DMS79 (cell line): ENCODE measurements at regions not wholly inside any gene's neighbourhood (a gene's known extent, or its start where the extent isn't known, plus 50 kb on each side); places are given as distances from the start of the nearest gene placed in this dataset.
"Not testable (repeated sequence)": the region's sequence is repeated elsewhere in the genome, so short reads cannot be mapped to it uniquely, and the experiment has no call there.

Experiments
- DNase-seq: peaks from one replicate; lab custom pipeline; 2025; lab: John Stamatoyannopoulos, UW

DNA sequence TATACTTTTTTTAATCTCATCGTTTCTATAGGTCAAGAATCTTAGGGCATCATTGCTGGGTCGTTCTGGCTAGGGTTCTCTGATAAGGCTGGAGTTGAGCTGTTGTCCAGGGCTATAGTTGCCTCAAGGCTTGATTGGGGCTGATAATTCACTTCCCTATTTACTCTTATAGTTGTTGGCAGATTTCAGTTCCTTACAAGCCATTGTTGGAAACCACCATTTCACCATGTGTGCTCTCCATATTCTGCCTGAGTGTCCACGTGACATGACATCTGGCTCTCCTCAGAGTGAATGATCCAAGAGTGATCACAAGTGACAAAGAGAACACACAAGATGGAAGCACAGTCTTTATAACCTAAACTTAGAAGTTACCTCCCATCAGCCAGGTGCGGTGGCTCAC, 852.2 kb downstream of the EFNA5 start:
- no peak for DNase-seq

DNA sequence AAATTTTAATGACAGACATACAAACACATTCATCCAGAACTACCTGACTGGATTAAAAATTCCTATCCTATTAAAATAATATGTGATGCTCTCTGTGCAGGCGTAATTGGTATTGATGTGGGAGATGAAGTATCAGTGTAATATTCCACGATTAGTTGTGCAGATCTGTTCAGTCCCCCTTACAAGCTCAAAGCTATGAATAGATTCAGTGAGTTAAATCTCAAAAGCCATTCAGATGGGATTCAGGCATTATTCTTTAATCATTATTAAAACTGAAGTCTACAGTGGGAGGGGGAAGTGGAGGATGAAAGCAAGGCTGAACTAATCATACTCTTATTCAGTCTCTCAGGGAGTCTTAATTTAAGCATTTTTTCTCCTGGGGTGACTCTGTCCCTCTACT, 855.8 kb downstream of the EFNA5 start:
- no peak for DNase-seq

DNA sequence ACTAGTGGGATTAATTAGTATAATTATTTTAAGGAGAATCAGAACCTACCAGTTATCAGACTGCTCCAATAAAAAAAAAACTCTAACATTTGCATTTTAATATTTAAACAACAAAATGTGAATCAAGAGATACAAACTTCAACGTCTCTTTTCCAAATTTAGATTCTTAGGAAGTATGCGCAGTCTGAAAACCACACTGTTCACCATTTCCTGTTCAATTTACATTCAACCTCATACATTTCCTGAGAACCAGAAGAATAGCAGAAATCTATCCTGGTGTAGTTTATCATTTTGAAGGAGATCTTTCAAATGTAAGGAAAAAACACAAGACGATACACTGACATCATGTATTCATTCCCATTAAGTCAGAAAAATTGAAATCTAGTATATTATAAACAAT, 869.2 kb downstream of the EFNA5 start:
- DNase-seq, result no peak

DNA sequence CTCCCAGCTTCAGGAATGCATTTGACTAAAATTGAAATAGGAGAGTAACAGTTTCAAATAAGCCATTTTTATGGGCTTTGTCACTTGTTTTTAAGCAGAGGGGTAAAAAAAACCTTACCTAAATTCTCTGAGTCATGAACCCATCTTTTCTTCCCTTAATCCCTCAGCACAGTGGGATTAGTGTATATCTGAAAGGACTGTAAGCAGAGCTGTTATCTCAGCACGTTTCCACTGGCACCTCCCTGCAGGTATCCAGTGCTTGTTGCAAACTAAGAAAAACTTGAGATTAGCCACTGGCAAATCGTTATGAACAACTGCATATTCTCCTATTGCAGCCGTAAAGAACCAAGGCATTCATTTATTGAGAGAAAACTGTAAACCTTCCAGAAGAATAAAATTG, 872.7 kb downstream of the EFNA5 start:
- no peak for DNase-seq

DNA sequence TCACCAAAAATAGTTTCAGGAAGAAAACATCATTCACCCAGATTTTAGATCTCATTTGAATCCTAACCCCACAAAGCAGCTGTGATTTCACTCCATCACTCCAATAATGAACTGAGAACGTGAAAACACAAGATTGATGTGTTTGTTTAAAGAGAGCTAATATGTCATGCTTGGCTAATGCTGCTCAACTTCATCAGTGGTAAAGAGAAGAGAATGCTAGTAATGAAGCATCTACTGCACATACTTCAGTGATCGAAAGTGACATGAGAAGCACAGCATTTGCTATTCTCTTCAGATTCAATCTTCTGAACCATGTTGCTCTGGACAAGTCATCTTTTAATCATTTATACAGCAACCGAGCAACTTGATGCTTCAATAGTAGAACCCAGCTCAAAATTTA, 874.7 kb downstream of the EFNA5 start:
- no peak for DNase-seq

DNA sequence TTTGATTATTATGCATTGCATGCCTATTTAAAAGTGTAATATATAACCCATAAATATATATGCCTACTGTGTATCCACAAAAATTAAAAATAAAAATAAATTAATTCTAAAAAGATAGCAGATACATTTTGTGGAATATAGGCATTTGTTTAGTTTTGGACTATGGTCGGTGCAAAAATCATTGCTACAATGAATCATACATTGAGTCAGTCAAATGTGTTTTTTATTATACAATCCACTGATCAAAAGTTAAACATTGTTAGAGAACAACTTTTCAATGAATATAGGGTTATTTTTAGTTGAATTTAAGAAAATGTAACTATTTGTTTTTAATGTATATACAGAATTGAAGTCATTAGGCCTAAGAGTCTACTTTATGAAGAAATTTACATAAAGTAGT, 885.9 kb downstream of the EFNA5 start:
- no peak for DNase-seq

DNA sequence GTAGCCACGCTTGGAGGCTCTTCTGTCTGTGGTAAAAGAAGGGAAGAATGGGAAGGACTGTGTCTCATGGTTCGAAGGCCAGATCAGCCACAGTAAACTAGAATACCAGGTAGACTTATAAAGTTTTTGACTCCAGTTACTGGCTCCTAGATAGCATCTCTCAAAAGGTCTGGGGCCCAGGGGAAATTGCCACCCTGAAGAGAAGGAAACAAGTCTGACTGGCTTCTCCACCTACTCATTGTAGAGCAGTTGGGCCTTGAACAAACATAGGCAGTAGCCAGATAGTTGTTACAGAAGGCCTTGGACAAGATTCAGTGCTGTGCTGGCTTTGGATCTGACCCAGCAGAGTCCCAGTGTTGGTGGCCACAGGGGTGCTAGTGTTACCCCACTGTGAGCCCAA, 890.4 kb downstream of the EFNA5 start:
- no peak for DNase-seq

DNA sequence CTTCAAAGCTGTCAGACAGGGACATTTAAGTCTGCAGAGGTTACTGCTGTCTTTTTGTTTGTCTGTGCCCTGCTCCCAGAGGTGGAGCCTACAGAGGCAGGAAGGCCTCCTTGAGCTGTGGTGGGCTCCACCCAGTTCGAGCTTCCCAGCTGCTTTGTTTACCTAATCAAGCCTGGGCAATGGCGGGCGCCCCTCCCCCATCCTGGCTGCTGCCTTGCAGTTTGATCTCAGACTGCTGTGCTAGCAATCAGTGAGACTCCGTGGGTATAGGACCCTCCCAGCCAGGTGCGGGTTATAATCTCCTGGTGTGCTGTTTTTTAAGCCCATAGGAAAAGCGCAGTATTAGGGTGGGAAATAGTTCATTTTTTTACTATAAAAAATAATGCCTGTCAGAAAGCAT, 894.2 kb downstream of the EFNA5 start:
- not testable (repeated sequence) for DNase-seq

DNA sequence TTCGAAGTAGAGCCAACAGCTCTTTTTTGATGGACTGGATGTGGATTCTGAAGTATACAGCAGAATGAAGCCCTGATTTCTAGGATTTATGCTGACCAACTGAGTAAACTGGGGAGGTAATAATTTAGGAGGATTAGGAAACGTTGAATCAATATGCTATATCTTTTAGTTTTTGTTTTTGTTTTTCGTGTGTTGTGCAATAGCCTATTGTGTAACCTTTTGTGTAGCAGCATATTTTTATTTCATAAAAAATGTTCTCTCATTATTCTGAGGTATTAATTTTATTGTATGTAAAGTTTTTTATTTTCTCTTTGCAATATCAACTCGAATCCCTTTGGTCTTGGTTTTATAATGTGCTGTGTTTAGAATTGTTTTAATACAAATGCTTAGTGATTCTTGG, 902.3 kb downstream of the EFNA5 start:
- DNase-seq, result no peak

DNA sequence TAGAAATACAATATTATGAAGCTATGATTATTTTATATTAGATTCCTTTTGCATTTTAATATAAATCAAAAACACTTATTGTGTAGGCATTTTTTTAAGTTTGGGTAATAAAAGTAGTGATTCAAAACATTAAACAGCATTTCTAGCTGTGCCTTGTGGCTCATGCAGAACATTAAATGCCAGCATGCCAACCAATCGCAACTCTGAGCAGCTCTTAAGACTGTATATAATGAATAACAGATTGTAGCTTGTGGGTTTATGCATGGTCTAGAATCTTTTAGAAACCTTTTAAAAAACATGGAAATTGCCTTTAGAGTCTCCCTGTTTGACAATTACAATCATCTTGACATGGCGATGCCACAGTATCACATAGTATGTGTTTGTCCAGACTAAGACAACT, 903.8 kb downstream of the EFNA5 start:
- DNase-seq, result no peak

DNA sequence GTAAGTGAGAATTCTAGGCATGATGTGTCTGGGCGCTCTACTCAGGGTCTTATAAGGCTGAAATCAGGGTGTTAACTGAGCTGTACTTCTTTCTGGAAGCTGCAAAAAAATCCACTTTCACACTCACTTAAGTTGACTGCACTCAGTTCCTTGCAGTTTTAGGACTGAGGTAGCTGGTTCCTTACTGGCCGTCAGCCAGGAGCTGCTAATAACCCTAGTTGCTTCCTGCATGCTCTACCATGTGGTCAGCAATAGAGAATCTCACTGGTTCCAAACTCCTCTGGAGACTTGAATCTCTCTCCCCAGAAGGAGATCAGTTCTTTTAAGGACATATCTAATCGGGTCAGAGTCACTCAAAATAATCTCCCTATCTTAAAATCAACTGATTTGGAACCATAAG, 911.2 kb downstream of the EFNA5 start:
- no peak for DNase-seq

DNA sequence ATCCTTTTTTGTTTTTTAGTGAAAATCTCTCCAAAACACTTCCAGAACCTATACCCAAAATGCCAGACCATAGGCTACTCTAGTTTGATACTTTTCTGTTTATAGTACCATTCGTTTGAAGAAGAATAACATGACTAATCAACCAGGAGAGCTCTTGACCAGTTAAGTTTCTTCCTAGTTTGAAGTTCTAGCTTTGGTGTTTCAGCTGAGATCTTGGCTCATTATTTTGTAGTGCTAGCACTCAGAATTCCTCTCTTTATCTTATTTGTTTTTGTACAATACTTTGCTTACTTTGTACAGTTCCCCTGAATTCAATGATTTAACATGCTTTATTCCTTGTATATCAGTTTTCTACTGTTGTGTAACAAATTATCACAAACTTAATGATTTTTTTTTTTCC, 911.6 kb downstream of the EFNA5 start:
- no peak for DNase-seq

DNA sequence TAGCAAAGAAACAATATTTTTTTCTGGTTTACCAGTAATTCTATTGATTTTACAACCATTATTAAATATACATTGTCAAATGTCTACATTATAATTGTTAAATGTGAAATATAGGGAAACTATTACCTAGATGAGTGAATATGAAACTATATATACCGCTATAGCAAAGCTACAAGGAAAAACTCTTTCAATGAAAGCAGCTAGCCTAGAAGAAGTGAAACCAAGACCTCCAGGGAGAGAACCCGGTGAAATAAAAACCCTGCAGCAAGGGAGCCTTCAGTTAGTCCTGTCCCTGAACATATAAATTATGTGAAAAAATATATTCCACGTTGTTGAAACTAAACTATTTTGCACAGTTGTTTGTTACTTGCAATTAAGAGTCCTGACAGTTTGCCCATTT, 913.1 kb downstream of the EFNA5 start:
- DNase-seq, result no peak

DNA sequence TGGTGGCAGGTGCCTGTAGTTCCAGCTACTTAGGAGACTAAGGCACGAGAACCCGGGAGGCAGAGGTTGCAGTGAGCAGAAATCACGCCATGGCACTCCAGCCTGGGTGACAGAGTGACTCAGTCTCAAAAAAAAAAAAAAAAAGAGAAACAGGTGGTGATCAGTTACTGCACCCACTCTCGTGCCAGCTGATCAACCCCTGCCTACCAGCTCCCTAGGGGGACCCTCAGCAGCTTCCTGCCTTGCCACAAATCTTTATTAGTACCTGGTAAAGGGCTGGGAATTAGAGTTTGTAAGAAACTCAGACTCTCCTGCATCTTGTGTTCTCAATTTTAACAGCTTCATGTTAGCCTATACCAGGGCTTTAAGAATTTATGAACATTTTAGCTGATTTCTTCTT, 914.9 kb downstream of the EFNA5 start:
- no peak for DNase-seq

DNA sequence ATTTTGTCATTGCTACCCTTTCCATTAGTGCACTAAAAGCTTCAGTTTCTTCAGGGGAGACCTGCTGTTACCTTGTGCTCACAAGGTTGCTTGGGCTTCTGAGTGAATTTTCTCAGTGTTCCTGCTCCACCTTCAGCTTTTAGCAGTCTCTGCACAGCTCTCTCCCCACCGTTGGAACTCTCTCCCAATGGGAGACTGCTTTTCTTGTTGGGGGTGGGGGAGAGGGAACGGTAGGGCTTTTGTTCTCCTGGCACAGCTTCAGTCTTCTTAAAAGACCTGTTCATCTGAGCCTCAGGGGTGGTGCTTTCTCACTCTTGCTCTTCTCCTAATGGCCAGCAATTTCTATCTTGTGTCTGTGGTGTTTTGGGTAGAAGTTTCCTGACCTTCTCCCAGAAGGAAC, 915.7 kb downstream of the EFNA5 start:
- DNase-seq, result no peak

DNA sequence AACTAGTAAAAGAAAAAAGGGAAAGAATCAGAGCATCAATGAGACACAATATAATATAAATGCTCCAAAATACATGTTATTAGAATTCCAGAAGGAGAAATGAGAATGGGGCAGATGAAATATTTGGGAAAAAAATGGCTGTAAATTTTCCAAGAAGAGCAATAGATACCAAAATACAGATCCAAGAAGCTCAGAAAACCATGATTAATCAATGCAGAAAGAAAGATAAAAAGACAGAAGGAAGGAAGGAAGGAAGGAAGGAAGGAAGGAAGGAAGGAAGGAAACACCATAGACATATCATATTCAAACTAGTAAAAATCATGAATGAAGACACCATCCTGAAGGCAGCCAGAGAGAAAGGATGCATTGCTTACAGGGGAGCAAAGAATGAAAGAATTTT, 920.9 kb downstream of the EFNA5 start:
- DNase-seq, result no peak

DNA sequence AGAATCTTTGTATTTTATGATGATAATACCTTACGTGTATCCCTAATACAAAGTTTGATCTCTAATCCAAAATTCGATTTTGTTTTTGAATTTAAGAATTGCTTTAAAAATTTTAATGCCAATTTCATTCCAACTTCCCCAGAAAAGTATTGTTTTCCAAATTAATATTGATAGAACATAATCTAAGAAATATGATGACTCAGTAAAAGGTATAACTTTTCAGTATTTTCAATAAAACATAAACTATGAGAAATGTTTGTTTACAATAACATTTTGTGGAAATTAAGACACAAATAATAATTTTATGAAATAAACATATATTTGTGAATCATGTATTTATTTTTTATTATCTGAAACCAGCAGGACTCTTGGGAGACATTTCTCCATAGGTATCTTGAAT, 931.6 kb downstream of the EFNA5 start:
- no peak for DNase-seq

DNA sequence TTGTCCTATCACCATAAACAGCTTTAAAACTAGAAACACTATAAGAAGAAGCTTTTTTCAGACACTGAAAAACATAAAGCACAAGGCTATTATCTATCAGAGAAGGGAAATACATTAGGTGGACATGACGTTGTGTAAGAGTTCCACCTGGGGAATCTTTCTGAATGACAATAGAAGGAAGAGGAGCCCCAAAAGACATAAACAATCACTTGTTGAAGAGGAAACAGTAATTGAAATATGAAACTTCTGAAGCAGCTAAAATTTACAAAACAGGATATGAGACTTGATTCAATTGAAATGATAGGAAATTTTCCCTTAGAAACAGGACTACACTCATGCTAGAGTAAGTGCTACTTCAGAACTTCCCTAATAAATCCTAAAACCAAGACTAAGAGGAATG, 933.6 kb downstream of the EFNA5 start:
- DNase-seq, result no peak

DNA sequence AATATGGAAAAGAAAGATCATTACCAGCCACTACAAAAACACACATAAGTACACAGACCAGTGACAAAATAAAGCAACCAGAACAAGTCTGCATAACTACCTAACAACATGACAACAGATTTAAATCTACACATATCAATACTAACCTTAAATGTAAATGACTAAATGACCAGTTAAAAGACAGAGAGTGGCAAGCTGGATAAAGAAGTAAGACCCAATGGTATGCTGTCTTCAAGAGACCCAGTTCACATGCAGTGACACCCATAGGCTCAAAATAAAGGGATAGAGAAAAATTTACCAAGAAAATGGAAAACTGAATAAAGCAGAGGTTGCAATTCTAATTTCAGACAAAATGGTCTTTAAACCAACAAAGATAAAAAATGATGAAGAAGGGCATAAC, 938.1 kb downstream of the EFNA5 start:
- no peak for DNase-seq

DNA sequence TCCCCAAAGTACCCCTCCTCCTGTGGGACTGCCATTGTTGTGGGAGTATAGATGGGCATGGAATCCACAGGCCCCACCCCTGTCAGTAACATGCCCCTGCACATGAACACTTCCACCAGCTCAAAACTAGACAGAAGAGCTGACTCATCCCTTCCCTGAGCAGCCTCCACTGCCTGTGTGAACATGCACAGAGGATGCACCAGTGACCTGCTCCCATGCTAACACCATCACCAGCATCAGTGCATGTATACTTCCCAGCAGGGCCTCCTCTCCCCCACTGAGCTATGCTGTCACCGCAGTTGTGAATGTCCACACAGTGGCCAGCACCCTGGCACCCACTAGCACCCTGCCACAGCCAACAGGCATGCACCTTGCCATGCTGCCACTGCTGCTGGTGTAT, 939.8 kb downstream of the EFNA5 start:
- DNase-seq, result no peak

DNA sequence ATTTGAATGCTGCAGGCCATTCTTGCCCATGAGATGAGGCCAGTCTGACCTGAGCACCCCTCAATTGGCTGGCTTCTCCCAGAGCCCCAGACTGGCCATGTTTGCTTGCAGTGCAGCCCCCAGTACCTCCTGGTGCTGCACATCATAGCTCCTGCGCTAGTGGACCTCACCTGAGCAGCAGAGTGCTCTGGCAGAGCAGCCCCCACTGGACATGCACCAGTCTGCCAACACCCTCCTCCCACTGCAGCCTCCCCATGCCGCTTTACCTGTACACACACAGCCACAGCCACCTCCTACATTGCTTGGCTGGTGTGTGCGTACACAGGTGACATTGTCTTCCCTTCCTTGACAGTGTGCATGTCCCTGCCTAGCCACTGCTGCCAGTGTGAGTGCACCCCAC, 940.2 kb downstream of the EFNA5 start:
- no peak for DNase-seq

DNA sequence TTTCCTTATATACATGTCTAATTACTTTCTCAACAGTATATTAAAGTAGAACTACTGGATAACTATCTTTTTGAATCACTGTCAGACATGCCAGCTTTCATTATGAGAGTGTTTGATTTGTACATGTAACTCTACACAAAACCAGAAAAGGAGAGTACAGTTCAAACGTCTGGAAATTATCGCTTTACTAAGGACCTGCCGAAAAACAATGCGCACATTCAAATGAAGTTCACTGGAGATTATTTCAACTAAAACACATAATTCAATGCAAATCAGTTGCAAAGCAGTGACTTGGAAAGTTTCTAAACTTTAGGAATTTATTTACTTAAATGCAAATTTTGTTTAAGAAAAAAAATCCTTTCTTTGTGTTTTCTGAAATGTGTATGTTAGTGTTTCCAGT, 942.5 kb downstream of the EFNA5 start:
- DNase-seq, result no peak

DNA sequence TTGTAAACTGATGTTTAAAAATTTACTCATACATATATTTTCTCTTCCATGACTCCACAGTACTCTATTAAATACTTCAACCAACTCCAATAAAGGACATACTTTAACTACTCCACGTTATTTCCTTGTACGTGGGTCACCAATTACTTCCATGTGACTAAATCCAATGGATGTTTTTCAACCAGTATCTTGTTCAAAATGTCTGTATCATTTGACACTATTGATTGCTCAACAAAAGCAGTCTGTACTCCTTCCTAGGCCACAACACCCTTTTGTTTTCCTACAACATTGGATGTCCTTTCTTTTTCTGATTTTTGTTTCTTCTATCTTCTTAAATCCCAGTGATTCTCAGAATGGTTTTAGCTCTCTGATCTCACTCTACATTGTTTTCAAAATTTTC, 943.7 kb downstream of the EFNA5 start:
- DNase-seq, result no peak

DNA sequence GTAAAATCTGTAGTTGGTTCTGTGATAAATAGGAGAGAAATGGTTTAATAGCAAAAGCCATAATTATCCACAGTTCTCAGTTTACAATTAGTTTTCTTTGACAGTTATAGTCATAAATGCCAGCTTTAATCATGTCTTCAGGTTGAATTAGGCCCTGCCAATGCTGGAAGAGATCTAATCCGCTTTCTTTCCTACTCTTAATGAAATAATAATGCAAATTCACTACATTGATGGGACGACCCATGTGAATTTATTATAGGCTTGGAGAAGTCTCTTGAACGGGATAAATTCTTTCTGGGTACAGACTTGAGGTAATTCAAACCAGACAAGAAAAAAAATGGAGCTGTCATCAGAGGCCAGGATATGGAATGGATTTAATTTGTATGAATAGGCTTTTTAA, 950.4 kb downstream of the EFNA5 start:
- no peak for DNase-seq

DNA sequence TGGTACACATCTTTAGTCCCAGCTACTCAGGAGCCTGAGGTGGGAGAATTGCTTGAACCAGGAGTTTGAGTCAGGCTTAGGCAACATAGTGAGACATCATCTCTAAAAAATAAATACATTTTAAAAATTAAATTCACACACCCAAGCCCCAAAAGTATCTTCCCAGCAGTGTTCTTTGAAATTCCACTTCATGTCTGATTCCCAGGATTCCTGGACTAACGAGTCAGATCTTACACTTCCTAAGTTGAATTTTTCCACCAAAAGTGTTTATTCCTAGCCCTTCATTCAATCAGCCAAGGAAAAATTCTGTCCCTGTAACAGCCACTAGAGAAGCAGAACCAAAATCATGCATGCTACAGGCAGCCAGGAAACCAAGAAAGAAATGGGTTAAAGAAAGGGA, 970.9 kb downstream of the EFNA5 start:
- DNase-seq, result no peak
